Astrocyte of the spinal cord (primary cell): ENCODE measurements at regions not wholly inside any gene's neighbourhood (a gene's known extent, or its start where the extent isn't known, plus 50 kb on each side); places are given as distances from the start of the nearest gene placed in this dataset.
A peak's percentile ranks its signal among the peaks of the same experiment; 100 is the strongest.

Experiments
- DNase-seq: peaks from one replicate; pipeline ENCODE4 v3.0.0; 2011; ENCODE audit warnings: low read depth, low spot score
- H3K4me3 ChIP-seq: 2 replicates; pipeline ENCODE4 v1.5.1; 2011; ENCODE audit warnings: low read depth, mild to moderate bottlenecking, low read length, moderate library complexity
- CTCF ChIP-seq: IDR thresholded peaks from 2 replicates; pipeline ENCODE4 v1.5.1; 2012; ENCODE audit warnings: low read depth, mild to moderate bottlenecking, low read length, inconsistent platforms
- in situ Hi-C: cut with HindIII; loops from 2 replicates; pipeline ENCODE4 v1.10.0; 2017; ENCODE audit warnings: low sequenced_read_pairs

- in situ Hi-C loops, result no loop called here
- TF ChIP-seq CTCF, result no peak
- H3K4me3 ChIP-seq, result no peak overlapping the region
- DNase-seq, result peak; percentile 27
Measured at GRCh38 chr12:67193704-67194103, 75.5 kb upstream of the CAND1 start.

- no peak for TF ChIP-seq CTCF
- H3K4me3 ChIP-seq, result no peak overlapping the region
- in situ Hi-C loops, result no loop called here
- no peak for DNase-seq
Measured at GRCh38 chr12:67200386-67200785, 68.8 kb upstream of the CAND1 start.

GRCh38 chr12:67202011-67202677 lies 67.0 kb upstream of the CAND1 start:
- no peak for TF ChIP-seq CTCF
- in situ Hi-C loops, result no loop called here
- DNase-seq, result no peak
- no peak overlapping the region for H3K4me3 ChIP-seq

GRCh38 chr12:67202678-67203012 lies 66.5 kb upstream of the CAND1 start:
- no peak for DNase-seq
- H3K4me3 ChIP-seq, result no peak overlapping the region
- no peak for TF ChIP-seq CTCF
- in situ Hi-C loops, result no loop called here

GRCh38 chr12:67208281-67209067 lies 60.7 kb upstream of the CAND1 start:
- no peak overlapping the region for H3K4me3 ChIP-seq
- DNase-seq, result no peak
- no peak for TF ChIP-seq CTCF
- in situ Hi-C loops, result no loop called here

- no peak for TF ChIP-seq CTCF
- in situ Hi-C loops, result no loop called here
- no peak overlapping the region for H3K4me3 ChIP-seq
- no peak for DNase-seq
Measured at GRCh38 chr12:67211029-67211428, 58.1 kb upstream of the CAND1 start.
